Activated CD4-positive, alpha-beta T cell treated with anti-CD3 and anti-CD28 coated beads for 24 hours (primary cell): ENCODE measurements at regions not wholly inside any gene's neighbourhood (a gene's known extent, or its start where the extent isn't known, plus 50 kb on each side); places are given as distances from the start of the nearest gene placed in this dataset.

Experiments
- DNase-seq, 2 donors: peaks; one replicate each; pipeline ENCODE4 v3.0.0-alpha.2; 2020; ENCODE audit warnings: low read depth in 2 of 2

DNA sequence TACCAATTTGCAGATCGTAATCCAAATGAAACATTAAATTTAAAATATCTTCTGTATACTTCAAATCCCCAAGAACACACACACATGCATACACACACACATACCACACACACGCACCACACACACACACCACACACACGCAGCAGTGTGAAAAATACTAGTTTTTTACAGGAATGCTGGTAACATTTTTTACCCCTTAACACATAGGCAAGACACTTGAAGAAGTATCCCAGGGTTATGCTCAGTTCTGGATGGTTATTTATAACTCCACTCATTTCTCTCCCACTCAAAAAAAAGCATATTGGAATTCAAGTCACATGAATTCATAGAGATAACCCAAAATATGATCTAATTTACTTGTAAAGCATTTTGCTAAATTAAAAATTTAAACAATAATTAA, 325.5 kb upstream of the SLC7A11 start:
- no peak for DNase-seq

DNA sequence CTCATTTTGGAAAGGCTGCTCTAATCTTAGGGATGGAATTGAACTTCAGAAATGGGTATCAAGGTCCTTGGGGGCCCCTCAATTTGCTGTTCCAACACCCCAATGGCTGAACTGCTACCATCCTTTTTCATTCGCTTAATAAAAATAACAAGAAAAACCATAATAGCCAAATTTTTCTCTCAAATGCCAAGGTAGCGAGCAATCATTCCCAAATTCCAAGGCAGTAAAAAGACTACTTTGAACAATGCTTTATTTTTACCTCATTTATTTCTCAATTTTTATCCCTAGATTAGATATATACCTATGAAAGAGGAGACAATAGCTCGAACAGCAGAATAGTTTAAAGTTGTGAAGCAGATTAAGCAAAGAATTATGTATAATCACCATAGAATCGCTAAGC, 323.4 kb upstream of the SLC7A11 start:
- DNase-seq: no peak

DNA sequence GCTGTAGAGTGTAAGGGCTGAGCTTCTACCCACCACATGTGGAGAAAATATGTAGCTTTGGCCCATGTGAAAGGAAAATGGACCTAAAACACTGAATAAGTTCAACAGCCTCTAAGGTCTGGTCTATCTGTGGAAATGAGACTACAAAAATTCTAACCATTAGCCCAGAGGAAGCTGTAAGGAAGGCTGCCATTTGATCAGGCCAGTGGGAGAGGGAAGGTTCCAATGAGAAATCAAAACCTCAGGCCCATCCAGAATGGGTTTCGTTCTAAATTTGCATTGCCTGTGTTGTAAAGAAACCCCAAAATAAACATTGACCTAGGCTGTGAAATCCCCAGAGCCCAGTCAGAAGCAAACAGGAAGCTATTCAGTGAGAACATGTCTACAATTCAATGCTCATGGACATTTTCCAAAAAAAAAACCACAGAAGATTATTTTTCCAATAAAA, 320.4 kb upstream of the SLC7A11 start:
- DNase-seq: no peak

DNA sequence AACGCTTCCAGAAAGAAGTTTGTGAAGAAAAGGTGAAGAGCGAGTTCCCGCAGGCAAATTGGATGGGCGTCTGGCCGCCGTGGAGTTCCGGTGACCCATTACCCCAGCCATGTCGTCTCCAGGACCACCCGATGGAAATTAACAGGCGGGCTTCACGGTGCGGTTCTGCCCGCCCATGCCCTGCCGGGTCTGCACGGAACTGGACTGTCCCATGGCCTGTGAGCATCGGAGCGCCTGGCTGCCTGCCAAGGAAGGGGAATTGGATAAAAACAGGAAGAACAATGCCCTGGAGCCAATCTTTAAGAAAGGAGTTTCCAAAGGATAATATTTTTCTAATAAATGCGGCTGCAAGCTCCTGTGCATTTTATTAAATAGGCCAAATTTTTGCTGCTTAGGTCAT, 319.8 kb upstream of the SLC7A11 start:
- no peak for DNase-seq

DNA sequence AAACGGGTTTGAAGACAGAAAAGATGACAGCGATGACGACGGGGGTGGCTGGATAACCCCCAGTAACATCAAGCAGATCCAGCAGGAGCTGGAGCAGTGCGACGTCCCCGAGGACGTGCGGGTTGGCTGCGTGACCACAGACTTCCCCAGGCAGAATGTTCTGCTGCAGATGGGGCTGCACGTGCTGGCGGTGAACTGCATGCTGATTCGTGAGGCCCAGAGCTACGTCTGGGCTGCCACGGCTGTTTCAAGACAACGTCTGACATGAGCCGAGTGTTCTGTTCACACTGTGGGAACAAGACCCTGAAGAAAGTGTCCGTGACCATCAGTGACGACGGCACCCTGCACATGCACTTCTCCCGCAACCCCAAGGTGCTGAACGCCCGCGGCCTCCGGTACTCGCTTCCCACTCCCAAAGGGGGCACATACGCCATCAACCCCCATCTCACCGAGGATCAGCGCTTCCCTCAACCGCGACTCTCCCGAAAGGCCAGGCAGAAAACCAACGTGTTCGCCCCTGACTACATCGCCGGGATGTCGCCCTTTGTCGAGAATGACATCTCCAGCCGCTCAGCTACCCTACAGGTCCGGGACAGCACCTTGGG, 319.2 kb upstream of the SLC7A11 start:
- DNase-seq: no peak

DNA sequence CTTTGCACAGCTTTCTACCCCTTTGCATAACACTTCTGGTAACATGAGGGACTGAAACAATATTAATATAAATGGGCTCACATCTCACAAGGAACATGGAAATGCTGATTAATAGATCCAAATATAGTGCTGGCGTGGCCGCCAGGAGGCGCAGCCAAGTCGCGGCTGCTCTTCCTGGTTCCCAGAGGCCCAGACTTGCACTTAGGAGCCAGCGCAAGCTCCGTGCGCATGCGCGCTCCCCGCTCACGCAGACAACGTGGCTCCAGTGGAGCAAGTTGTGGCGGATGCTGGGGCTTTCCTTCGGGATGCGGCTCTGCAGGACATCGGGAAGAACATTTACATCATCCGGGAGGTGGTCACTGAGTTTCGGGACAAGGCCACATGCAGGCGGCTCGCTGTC, 318.3 kb upstream of the SLC7A11 start:
- DNase-seq: no peak

DNA sequence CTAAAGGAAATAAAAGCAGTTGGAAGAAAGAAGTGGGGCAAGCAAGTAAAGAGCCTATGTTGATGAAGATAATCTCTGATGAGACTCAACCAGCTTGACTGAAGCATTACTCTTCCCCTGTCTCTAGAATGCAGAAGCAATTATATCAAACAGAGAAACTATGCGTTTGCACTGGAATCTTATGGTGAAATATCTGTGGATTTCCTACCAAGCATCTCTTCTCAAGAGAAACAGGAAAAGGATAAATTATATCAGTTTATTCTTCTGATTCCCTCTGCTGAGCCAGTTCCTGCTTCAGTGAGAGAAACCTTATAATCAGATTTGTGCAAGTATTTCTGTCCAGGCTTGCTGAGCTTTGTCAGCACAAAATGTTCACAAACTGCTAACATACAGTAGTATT, 316.7 kb upstream of the SLC7A11 start:
- no peak for DNase-seq

DNA sequence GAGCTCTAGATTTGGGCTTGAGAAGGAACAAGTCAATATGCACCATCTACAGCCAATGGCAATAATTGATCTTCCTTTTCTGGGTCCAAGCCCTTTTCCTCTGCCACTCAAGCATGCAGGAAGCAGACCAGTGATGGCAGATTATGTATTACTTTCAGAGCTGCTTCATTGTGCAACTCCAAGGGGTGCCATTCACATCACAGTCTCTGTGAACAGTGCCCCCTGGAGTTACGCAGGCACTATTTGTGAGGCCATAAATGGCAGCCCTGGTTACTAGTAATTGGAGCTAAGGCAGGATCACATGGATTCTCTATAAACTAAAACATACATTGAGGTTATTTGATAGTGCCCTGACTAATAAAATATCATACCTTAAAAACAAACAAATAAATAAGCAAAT, 313.4 kb upstream of the SLC7A11 start:
- no peak for DNase-seq

DNA sequence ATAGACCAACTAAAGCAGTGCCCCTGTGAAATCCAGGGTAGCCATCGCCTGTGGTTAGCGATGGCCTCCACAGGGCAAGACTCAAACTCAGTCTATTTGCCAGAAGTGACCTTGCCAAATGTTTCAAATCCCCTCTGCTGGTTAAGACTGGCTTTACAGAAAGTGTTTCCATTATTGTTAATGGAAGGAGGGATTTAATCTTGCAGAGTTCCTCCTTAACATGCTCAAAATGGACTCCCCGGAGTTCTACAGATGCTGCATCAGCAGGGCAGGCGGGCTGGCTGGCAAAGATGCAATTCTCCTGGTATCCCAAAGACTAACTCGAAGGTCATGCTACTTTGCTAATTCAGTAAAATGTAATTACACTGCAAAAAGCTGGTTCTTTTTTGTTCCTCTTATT, 313.0 kb upstream of the SLC7A11 start:
- DNase-seq: no peak

DNA sequence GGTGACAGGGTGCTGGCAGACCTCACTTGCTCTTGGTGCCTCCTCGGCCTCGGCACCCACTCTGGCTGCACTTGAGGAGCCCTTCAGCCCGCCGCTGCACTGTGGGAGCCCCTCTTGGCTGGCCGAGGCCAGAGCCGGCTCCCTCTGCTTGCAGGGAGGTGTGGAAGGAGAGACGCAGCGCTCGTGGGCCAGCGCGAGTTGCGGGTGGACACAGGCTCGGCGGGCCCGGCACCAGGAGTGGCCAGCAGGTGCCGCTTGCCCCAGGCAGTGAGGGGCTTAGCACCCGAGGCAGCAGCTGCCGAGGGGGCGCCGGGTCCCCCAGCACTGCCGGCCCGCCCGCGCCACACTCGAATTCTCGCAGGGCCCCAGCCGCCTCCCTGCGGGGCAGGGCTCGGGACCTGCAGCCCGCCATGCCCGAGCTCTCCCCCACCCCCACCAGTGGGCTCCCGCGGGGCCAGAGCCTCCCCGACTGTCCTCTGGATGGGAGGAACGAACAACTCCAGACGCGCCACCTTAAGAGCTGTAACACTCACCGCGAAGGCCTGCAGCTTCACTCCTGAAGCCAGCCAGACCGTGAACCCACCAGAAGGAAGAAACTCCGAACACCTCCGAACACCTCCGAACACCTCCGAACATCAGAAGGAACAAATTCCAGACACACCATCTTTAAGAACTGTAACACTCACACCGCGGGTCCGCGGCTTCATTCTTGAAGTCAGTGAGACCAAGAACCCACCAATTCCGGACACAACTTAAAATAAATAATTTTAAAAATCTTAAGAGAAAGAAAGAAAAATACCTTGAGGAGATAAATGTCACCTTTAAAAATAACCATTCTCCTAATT, 311.1 kb upstream of the SLC7A11 start:
- DNase-seq: no peak

DNA sequence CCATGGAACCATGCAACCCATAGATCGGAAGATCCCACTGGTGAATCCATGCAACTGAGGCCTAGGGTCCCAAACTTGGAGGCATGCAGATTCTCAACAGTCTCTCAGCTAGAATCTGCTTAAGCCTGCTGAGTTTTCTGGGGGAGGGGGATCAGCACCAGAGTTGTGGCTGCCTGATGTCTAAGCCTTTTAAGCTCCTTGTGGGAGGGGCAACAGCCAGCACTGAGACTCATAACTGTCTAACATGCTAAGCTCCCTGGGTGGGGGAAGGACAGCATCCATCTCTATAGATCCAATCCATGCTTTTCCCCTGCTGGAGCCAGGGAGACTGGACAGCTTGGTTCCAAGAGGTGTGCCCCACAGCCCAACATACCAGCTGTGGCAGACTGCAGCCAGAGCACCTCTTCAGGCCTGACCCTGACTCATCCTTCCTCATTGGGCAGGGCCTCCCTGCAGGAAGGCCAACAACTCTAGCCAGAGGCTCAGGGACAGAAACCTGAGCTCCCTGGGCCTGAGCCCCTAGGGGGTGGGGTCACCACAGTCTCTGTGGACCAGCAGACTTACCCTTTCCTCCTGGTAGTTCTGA, 300.1 kb upstream of the SLC7A11 start:
- no peak for DNase-seq

DNA sequence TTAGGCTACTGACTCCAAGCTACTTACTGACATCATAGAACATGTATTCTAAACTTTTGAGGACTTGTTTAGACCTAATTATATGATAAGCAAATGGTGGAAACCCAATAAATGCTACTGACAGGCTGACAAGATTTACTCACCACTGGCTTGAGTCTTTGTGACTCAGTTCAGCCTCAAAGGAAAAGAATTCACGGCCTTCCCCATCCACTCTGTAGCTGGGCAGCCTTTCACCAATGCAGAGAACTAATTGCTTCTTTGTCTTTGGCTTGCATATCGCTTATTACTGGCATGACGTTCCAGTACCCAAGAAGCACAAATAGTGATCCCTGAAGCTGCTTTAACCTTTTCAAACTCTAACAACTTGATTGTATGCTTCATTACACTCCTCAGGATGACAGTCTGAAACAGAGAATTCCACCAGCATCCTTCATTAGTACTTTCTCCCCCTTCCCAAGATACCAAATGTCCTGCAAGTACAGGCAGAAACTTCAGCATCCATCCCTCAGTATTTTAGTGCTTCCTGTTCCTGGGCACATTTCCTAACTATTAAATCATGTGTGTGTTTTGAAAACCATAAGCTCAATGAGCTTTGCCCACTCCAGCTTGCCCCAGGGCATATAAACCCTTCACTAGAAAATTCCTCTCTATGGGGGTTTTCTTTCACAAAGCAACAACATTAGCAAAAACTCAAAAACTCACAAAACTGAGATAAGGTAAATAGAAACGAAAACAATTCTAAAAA, 298.1 kb upstream of the SLC7A11 start:
- DNase-seq: no peak

DNA sequence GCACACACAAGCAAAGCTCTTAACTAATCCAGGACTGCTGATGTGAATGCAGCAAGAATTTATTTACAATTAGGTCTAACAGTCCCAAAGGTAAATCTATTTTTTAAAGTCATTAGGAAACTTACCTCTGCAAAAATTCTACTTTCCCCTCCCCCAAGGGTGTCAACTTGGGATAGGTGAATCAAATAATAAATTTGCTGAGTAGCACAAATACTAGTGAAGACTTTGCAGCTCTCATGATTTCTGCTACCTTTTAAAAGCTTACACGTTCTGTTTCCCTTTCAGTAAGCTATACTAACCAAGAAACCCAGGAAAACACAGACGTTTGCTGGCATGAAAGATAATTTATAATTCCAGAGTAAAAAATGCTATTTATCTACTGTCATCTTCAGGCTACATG, 296.6 kb upstream of the SLC7A11 start:
- DNase-seq: no peak

DNA sequence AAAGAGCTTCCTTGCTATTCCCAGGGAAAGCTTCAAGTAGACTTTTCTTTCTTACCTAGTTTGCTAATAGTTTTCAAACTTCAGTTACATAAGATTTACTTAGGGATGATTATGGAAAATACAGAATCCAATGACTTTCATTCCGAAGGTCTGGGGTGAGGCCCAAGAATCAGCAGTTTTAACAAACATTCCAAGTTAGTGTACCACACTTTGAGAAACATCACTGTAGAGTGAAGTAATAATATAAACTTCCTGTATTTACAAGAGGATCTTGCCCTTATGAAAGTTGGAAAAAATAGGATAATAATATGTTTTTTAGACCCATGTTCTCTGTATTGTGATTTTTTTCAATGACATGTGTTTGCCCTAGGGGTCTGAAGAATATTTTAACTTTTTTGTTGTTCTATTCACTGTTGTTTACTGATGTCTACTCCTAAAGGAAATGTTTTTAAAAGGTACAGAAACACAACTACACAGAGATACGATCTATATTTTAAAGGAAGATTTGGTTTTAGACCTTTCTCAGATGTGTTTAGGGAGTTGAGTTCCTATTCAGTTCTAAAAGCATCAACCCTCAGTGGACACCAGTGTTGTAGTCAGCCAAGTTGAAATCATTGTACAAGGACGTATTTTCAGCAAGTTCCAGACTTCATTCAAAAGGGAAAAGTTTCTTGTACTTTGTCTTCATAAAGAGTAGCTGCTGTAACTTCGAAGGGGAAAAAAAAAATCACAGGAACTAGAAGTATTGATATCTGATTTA, 295.8 kb upstream of the SLC7A11 start:
- DNase-seq: no peak

DNA sequence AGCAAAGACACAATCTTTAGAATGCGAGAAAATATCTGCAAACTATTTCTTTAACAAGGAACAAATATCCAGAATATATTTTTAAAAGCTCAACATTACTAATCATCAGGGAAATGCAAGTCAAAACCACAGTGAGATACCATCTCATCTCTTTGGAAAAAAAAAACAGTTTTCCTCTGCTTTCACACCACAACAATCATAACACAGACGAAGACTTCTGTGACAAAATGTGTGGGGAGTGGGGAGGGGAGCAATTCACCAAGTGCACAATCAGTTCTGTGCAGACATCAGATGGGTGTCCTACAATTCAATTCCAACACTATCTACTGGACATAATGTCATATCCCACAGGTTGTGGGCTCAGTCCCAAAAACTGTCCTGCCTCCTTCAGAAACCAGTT, 293.2 kb upstream of the SLC7A11 start:
- no peak for DNase-seq

DNA sequence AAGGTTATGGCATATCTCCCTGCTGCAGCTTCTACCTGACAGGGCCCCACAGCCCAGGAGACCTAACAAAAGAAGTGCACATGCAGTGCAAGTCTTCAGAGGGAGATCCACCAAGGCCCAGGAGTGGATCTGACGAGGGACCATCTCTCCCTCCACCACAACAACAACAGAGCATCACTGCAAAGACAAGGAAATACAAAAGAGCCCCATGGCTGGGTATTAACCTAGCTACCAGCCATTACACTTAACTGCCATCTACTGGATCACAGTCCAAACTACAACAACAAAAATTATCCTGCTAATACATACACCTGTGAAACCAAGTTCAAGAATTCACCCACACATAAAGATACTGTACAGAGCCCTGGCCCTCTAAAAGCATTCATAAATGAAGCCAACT, 280.2 kb upstream of the SLC7A11 start:
- no peak for DNase-seq

DNA sequence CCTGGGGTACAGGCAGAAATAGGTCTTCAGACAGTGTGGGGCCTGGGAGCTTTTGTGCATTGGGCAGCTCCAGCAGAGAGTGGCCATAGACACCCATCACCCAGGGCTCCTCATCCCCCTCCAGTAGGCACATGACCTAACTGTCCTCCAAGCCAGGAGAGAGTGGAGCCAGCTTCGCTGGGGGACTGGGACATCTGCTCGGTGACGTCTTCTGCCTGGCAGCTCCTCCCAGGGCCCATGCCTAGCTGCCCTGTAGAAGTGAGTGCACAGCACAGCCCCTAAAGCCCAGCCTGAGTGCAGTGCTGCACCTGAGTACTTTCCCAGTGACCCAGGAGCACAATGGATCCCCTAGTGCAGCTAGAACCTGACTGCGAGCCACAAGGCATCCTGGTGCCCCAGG, 279.7 kb upstream of the SLC7A11 start:
- DNase-seq: no peak

DNA sequence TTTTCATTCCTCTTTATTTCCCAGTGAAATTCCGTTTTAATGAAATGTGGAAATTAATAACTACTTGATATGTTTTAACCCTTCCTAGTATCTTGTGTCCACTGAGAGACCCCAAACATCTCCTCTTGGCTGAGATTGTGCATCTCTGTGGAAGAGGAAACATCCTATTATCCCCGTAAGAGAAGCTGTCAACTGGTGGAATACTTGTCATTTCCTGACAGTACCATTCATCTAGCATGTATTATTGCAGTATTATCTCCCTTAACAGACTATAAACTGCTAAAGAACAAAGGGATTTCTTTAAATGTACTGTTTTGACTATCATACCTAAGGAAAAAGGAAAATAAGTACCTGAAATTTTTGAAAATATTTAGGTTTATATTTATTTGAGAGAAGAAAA, 277.3 kb upstream of the SLC7A11 start:
- no peak for DNase-seq

DNA sequence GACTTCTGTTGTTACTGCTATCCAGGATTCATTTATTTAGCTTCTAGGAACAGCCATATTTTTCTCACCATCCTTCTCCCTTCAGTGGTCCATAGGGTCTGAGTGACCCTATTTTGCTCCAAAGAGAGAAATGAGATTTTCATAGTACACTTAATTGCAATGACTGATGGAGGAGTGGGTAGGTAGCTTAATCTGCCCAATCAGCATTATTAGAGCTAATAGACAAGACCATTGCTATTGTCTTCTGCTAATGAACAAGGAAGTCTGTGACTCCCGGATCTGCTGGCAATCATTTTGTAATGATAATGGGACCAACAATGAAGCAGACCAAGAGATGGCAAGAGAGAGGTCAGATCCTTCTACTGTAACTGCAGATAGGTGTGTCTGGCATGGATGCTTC, 271.4 kb upstream of the SLC7A11 start:
- DNase-seq: no peak

DNA sequence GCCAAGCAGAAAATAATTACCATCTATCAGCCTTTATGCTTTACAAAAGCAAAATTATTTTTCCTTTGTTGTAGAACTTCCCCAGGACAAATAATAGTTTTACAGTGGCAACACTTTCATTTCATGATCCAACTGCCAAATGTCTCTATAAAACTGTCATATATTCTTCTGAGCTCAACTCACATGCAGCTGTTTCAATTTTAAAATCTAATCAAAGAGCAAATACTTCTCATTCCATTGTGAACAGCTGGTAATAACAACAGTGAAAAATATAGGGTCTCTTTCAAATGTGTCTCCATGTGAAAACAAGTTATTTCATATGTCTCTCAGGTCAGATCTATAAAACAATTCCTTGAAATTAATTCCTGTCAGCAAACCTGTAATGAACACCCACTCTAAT, 270.6 kb upstream of the SLC7A11 start:
- no peak for DNase-seq

DNA sequence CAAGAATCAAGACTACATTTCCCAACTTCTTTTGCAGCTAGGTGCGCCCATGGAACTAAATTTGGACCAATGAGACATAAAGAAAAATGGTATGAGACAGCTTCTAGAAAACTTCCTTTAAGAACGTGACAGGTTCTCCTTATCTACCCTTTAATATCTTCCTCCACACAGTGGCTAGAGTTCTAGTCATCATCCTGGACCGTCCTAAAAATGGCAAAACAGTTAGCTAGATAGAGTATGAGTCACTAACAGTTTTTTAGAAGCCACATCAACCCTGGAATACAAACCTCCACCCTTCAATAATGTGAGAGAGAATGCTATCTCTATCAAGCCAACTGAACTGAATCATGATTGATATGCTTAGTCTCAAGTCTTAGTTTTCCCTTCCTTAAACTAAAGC, 267.9 kb upstream of the SLC7A11 start:
- no peak for DNase-seq

DNA sequence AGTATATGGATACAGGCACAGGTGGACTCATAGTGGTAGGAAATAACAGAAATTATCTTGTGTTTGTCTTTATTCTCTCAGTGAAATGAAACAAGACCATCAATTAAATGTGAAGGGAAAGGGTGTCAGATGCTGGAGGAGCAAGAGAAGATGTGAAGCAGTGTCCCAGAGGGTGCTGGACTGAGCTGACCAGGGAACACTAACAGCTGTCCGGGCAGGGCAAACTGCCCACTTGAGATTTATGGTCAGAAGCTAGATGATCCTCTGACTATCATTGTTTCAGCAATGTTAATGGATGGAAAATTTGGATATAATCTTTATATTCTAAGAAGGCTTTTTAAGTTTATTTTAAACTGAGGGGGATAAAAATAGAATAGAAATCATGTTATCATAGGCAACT, 267.2 kb upstream of the SLC7A11 start:
- no peak for DNase-seq
